GM12892 (cell line): ENCODE measurements at regions not wholly inside any gene's neighbourhood (a gene's known extent, or its start where the extent isn't known, plus 50 kb on each side); places are given as distances from the start of the nearest gene placed in this dataset.

Experiments
- POLR2A ChIP-seq: IDR thresholded peaks from 2 replicates; pipeline ENCODE4 v1.6.1; 2011; ENCODE audit warnings: low read depth, low read length, control low read depth
- POLR2AphosphoS5 ChIP-seq: IDR thresholded peaks from 2 replicates; pipeline ENCODE4 v1.6.1; 2011; ENCODE audit warnings: low read depth, low read length, control low read depth

GRCh38 chr2:64221935-64222334 lies 77.7 kb upstream of the PELI1 start:
- TF ChIP-seq POLR2A (no peak), POLR2AphosphoS5 (no peak)
